ENCODE measurements at regions not wholly inside any gene's neighbourhood (a gene's known extent, or its start where the extent isn't known, plus 50 kb on each side); places are given as distances from the start of the nearest gene placed in this dataset.

GRCh38 chr11:70623906-70624597, 225.7 kb downstream of the CTTN start:
- peaks cover 16% of the 10 kb centered on the region for H3K79me2 ChIP-seq (replicated peaks; ENCODE audit: insufficient read depth)
- ATAC-seq = no peak
- H3K27ac Mint-ChIP-seq = no peak overlapping the region

More at GRCh38 chr11:70623906-70624597, 225.7 kb downstream of the CTTN start:
- Histone ChIP-seq H3K4me2 (no peak overlapping the region), H3K36me3 (ENCODE audit: insufficient read depth) (no peaks in the 10 kb centered on the region), H3K9me2 (ENCODE audit: insufficient read depth) (no peaks in the 10 kb centered on the region), H3K4me1 (ENCODE audit: insufficient read depth) (no peaks in the 10 kb centered on the region; the same call in 1 of the 2 replicates), H3K27ac (ENCODE audit: low read depth) (no peak overlapping the region), H3F3A (replicated peaks; ENCODE audit: low read depth) (no peaks in the 10 kb centered on the region), H3K27me3 (ENCODE audit: insufficient read depth) (no peaks in the 10 kb centered on the region), H2AFZ (no peak overlapping the region), H4K20me1 (replicated peaks; ENCODE audit: insufficient read depth) (peaks cover 7% of the 10 kb centered on the region; the same call in 1 of the 2 replicates), H3K4me3 (no peak overlapping the region)
- Mint-ChIP-seq H3K4me3 (no peak overlapping the region), H3K9me3 (no peaks in the 10 kb centered on the region; the same call in 2 of the 3 replicates), H3K36me3 (ENCODE audit: low read depth) (no peaks in the 10 kb centered on the region; the same call in 2 of the 3 replicates), H3K27me3 (ENCODE audit: insufficient read depth, low read depth, poor library complexity) (peaks cover 21% of the 10 kb centered on the region), H3K4me1 (peaks cover 18% of the 10 kb centered on the region)
- TF ChIP-seq POLR2AphosphoS5 (IDR thresholded peaks at IDR 0.05; ENCODE audit: low read depth) = no peak
- TF ChIP-seq JUNB (IDR thresholded peaks at IDR 0.05; ENCODE audit: unreplicated experiment) = no peak
- no peak for TF ChIP-seq NANOG (IDR thresholded peaks at IDR 0.05; ENCODE audit: borderline replicate concordance)
- no peak for TF ChIP-seq REST (IDR thresholded peaks at IDR 0.05; ENCODE audit: unreplicated experiment)
- no peak for TF ChIP-seq ZNF462 (CRISPR knock-in tag; IDR thresholded peaks at IDR 0.05)
- TF ChIP-seq, protein P1, sequence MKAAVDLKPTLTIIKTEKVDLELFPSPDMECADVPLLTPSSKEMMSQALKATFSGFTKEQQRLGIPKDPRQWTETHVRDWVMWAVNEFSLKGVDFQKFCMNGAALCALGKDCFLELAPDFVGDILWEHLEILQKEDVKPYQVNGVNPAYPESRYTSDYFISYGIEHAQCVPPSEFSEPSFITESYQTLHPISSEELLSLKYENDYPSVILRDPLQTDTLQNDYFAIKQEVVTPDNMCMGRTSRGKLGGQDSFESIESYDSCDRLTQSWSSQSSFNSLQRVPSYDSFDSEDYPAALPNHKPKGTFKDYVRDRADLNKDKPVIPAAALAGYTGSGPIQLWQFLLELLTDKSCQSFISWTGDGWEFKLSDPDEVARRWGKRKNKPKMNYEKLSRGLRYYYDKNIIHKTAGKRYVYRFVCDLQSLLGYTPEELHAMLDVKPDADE (IDR thresholded peaks at IDR 0.05) = no peak
- TF ChIP-seq STAT1 (IDR thresholded peaks at IDR 0.05; ENCODE audit: unreplicated experiment) = no peak
- TF ChIP-seq CREB1 (CRISPR knock-in tag; IDR thresholded peaks at IDR 0.05; ENCODE audit: low read depth) = no peak
- no peak for TF ChIP-seq EZH2 (IDR thresholded peaks at IDR 0.05; ENCODE audit: low read depth, unreplicated experiment)
- no peak for TF ChIP-seq EZH2phosphoT487 (IDR thresholded peaks at IDR 0.05; ENCODE audit: unreplicated experiment)
- TF ChIP-seq ZNF331 (CRISPR knock-in tag; IDR thresholded peaks at IDR 0.05; ENCODE audit: low read depth) = no peak
- TF ChIP-seq ZNF114 (CRISPR knock-in tag; IDR thresholded peaks at IDR 0.05) = no peak
- DNase-seq (ENCODE audit: low spot score) = no peak

Measured in GM23338 (cell line).